Fibroblast of lung (primary cell): ENCODE measurements at regions not wholly inside any gene's neighbourhood (a gene's known extent, or its start where the extent isn't known, plus 50 kb on each side); places are given as distances from the start of the nearest gene placed in this dataset.

ENCODE experiments used
- CTCF ChIP-seq, 2 donors: IDR thresholded peaks in 1 of 2; conservative IDR thresholded peaks in 1 of 2; 1 replicate in 1 of 2; 2 replicates in 1 of 2; pipeline ENCODE4 v1.5.1; 2011 to 2012; ENCODE audit warnings: low read length in 2 of 2, control low read depth in 1 of 2, inconsistent platforms in 1 of 2, low read depth in 1 of 2, mild to moderate bottlenecking in 1 of 2
- EZH2 ChIP-seq: IDR thresholded peaks from 2 replicates; pipeline ENCODE4 v1.5.1; 2012; ENCODE audit warnings: low read length, control low read depth, mild to moderate bottlenecking; ENCODE audit errors: missing control alignments

- no peak for TF ChIP-seq CTCF (conservative IDR thresholded peaks at IDR 0.05 in 1 of 2, IDR thresholded peaks at IDR 0.05 in 1 of 2; ENCODE audit: low read depth in 1 of 2, low read length in 2 of 2)
- TF ChIP-seq EZH2 = no peak
Observed at GRCh38 chr5:82381591-82381990, 103.4 kb upstream of the RPS23 start.
